ENCODE measurements at regions not wholly inside any gene's neighbourhood (a gene's known extent, or its start where the extent isn't known, plus 50 kb on each side); places are given as distances from the start of the nearest gene placed in this dataset.

GRCh38 chr18:40630496-40630895 is 1324.5 kb upstream of the PIK3C3 start (continued):
- no peak for TF ChIP-seq EZH2phosphoT487 (IDR thresholded peaks at IDR 0.05; ENCODE audit: unreplicated experiment)
- no peak for TF ChIP-seq STAT1 (IDR thresholded peaks at IDR 0.05; ENCODE audit: unreplicated experiment)
- TF ChIP-seq ETS1 (IDR thresholded peaks at IDR 0.05): no peak
- no peak for TF ChIP-seq CTCF (conservative IDR thresholded peaks at IDR 0.05; ENCODE audit: low read depth in 2 of 2)
- TF ChIP-seq CREB1 (CRISPR knock-in tag; IDR thresholded peaks at IDR 0.05; ENCODE audit: low read depth): no peak
- no peak for TF ChIP-seq ZNF114 (CRISPR knock-in tag; IDR thresholded peaks at IDR 0.05)
- TF ChIP-seq REST (IDR thresholded peaks at IDR 0.05; ENCODE audit: unreplicated experiment): no peak
- TF ChIP-seq ZNF331 (CRISPR knock-in tag; IDR thresholded peaks at IDR 0.05; ENCODE audit: low read depth): no peak

- Histone ChIP-seq H3F3A (replicated peaks; ENCODE audit: low read depth) (no peaks in the 10 kb centered on the region), H3K4me2 (no peak overlapping the region), H3K36me3 (ENCODE audit: insufficient read depth) (no peaks in the 10 kb centered on the region), H3K79me2 (replicated peaks; ENCODE audit: insufficient read depth) (no peaks in the 10 kb centered on the region), H4K20me1 (replicated peaks; ENCODE audit: insufficient read depth) (no peaks in the 10 kb centered on the region), H2AFZ (no peak overlapping the region), H3K4me3 (no peak overlapping the region), H3K9me2 (ENCODE audit: insufficient read depth) (no peaks in the 10 kb centered on the region), H3K27me3 (ENCODE audit: insufficient read depth) (no peaks in the 10 kb centered on the region), H3K4me1 (ENCODE audit: insufficient read depth) (peaks cover 8% of the 10 kb centered on the region), H3K27ac (ENCODE audit: low read depth) (no peak overlapping the region)
- Mint-ChIP-seq H3K9me3 (no peaks in the 10 kb centered on the region), H3K27me3 (ENCODE audit: insufficient read depth, low read depth, poor library complexity) (no peaks in the 10 kb centered on the region), H3K4me1 (peaks cover 4% of the 10 kb centered on the region), H3K36me3 (ENCODE audit: low read depth) (no peaks in the 10 kb centered on the region), H3K4me3 (no peak overlapping the region), H3K27ac (no peak overlapping the region)
- ATAC-seq (no peak), DNase-seq (ENCODE audit: low spot score) (no peak)
- TF ChIP-seq JUNB (IDR thresholded peaks at IDR 0.05; ENCODE audit: unreplicated experiment) (no peak), CTCF (conservative IDR thresholded peaks at IDR 0.05; ENCODE audit: low read depth in 2 of 2) (no peak), NANOG (IDR thresholded peaks at IDR 0.05; ENCODE audit: borderline replicate concordance) (no peak), CREB1 (CRISPR knock-in tag; IDR thresholded peaks at IDR 0.05; ENCODE audit: low read depth) (no peak), ZNF114 (CRISPR knock-in tag; IDR thresholded peaks at IDR 0.05) (no peak), EZH2 (IDR thresholded peaks at IDR 0.05; ENCODE audit: low read depth, unreplicated experiment) (no peak), EZH2phosphoT487 (IDR thresholded peaks at IDR 0.05; ENCODE audit: unreplicated experiment) (no peak), ZNF331 (CRISPR knock-in tag; IDR thresholded peaks at IDR 0.05; ENCODE audit: low read depth) (no peak), REST (IDR thresholded peaks at IDR 0.05; ENCODE audit: unreplicated experiment) (no peak), POLR2AphosphoS5 (IDR thresholded peaks at IDR 0.05; ENCODE audit: low read depth) (no peak)
Measured at GRCh38 chr18:40624959-40625358, 1330.1 kb upstream of the PIK3C3 start.

Measured in GM23338 (cell line).